ENCODE measurements at regions not wholly inside any gene's neighbourhood (a gene's known extent, or its start where the extent isn't known, plus 50 kb on each side); places are given as distances from the start of the nearest gene placed in this dataset.

- H3K36me3 ChIP-seq = no peaks in the 10 kb centered on the region
- TF ChIP-seq CTCF (IDR thresholded peaks at IDR 0.05) = no peak
- no peak for TF ChIP-seq EP300 (IDR thresholded peaks at IDR 0.05; ENCODE audit: low read depth)
- no peak for TF ChIP-seq POLR2A (IDR thresholded peaks at IDR 0.05)
- no peak for TF ChIP-seq POLR2AphosphoS5 (IDR thresholded peaks at IDR 0.05)
- H3K27ac ChIP-seq = peak overlapping the region; percentile 13 to 56 (median 47)
- DNase-seq = peak; percentile 45
- peaks cover 0 to 8% (median 3%) of the 10 kb centered on the region in 4 donors for H3K4me1 ChIP-seq
- intact Hi-C loops (cut with DNase I; ENCODE audit: low total_unique reads) (no loop called here), in situ Hi-C loops (cut with MboI; ENCODE audit: low pct_ligation_motif_present in 1 of 4, low pct_unique_long_range_greater_than_20kb in 1 of 4, low sequenced_read_pairs in 3 of 4) (no loop called here)
- WGBS, 2 donors (ENCODE audit: low coverage in 1 of 2) = 0 to 31% methylated on average over 3 of the region's 3 CpGs
- no peaks in the 10 kb centered on the region for H3K27me3 ChIP-seq
- no peak overlapping the region for H3K4me3 ChIP-seq
- H3K9me3 ChIP-seq = no peaks in the 10 kb centered on the region
Observed at GRCh38 chrX:96407072-96407471, 277.6 kb upstream of the DIAPH2 start.

- H3K4me3 ChIP-seq = no peak overlapping the region
- H3K36me3 ChIP-seq = no peaks in the 10 kb centered on the region
- H3K4me1 ChIP-seq = peaks cover 0 to 8% (median 3%) of the 10 kb centered on the region in 4 donors
- peak overlapping the region; percentile 25 to 56 (median 47) for H3K27ac ChIP-seq
- intact Hi-C loops (cut with DNase I; ENCODE audit: low total_unique reads) (no loop called here), in situ Hi-C loops (cut with MboI; ENCODE audit: low pct_ligation_motif_present in 1 of 4, low pct_unique_long_range_greater_than_20kb in 1 of 4, low sequenced_read_pairs in 3 of 4) (no loop called here)
- no peaks in the 10 kb centered on the region for H3K9me3 ChIP-seq
- TF ChIP-seq POLR2AphosphoS5 (IDR thresholded peaks at IDR 0.05) (no peak), EP300 (IDR thresholded peaks at IDR 0.05; ENCODE audit: low read depth) (no peak), CTCF (IDR thresholded peaks at IDR 0.05) (no peak), POLR2A (IDR thresholded peaks at IDR 0.05) (no peak)
- H3K27me3 ChIP-seq = no peaks in the 10 kb centered on the region
- no peak for DNase-seq
- 29 to 55% methylated on average over 2 of the region's 2 CpGs for WGBS, 2 donors (ENCODE audit: low coverage in 1 of 2)
Observed at GRCh38 chrX:96407501-96407900, 277.1 kb upstream of the DIAPH2 start.

- WGBS, 2 donors (ENCODE audit: low coverage in 1 of 2) = 14 to 56% methylated on average over 1 to 2 of the region's 2 CpGs
- no peak for DNase-seq
- intact Hi-C loops (cut with DNase I; ENCODE audit: low total_unique reads) (no loop called here), in situ Hi-C loops (cut with MboI; ENCODE audit: low pct_ligation_motif_present in 1 of 4, low pct_unique_long_range_greater_than_20kb in 1 of 4, low sequenced_read_pairs in 3 of 4) (no loop called here)
- peak overlapping the region; percentile 25 to 56 (median 47) for H3K27ac ChIP-seq
- H3K4me3 ChIP-seq = no peak overlapping the region
- no peaks in the 10 kb centered on the region for H3K27me3 ChIP-seq
- peaks cover 0 to 8% (median 3%) of the 10 kb centered on the region in 4 donors for H3K4me1 ChIP-seq
- TF ChIP-seq POLR2A (IDR thresholded peaks at IDR 0.05) (no peak), EP300 (IDR thresholded peaks at IDR 0.05; ENCODE audit: low read depth) (no peak), POLR2AphosphoS5 (IDR thresholded peaks at IDR 0.05) (no peak), CTCF (IDR thresholded peaks at IDR 0.05) (no peak)
- no peaks in the 10 kb centered on the region for H3K9me3 ChIP-seq
- no peaks in the 10 kb centered on the region for H3K36me3 ChIP-seq
Observed at GRCh38 chrX:96407981-96408380, 276.7 kb upstream of the DIAPH2 start.

- intact Hi-C loops (cut with DNase I; ENCODE audit: low total_unique reads) (no loop called here), in situ Hi-C loops (cut with MboI; ENCODE audit: low pct_ligation_motif_present in 1 of 4, low pct_unique_long_range_greater_than_20kb in 1 of 4, low sequenced_read_pairs in 3 of 4) (no loop called here)
- no peaks in the 10 kb centered on the region for H3K9me3 ChIP-seq
- peaks cover 0 to 8% (median 3%) of the 10 kb centered on the region in 4 donors for H3K4me1 ChIP-seq
- no peak overlapping the region for H3K4me3 ChIP-seq
- H3K27me3 ChIP-seq = no peaks in the 10 kb centered on the region
- no peaks in the 10 kb centered on the region for H3K36me3 ChIP-seq
- H3K27ac ChIP-seq = no peak overlapping the region
- TF ChIP-seq POLR2A (IDR thresholded peaks at IDR 0.05) (no peak), EP300 (IDR thresholded peaks at IDR 0.05; ENCODE audit: low read depth) (no peak), POLR2AphosphoS5 (IDR thresholded peaks at IDR 0.05) (no peak), CTCF (IDR thresholded peaks at IDR 0.05) (no peak)
- 71 to 73% methylated on average over 1 to 2 of the region's 2 CpGs for WGBS, 2 donors (ENCODE audit: low coverage in 1 of 2)
- no peak for DNase-seq
Observed at GRCh38 chrX:96410927-96411326, 273.7 kb upstream of the DIAPH2 start.

Measured in transverse colon (tissue), 4 donors.